SK-N-SH (cell line): ENCODE measurements at regions not wholly inside any gene's neighbourhood (a gene's known extent, or its start where the extent isn't known, plus 50 kb on each side); places are given as distances from the start of the nearest gene placed in this dataset.

Experiments
- CTCF ChIA-PET: fragments of 300-600, 350-600 bp; formaldehyde crosslinking; extraction: SDS; loops from one replicate; lab custom pipeline; 2021; lab: Yijun Ruan, JAX
- POLR2A ChIA-PET: fragments of 350-600 bp; sonication (Branson Sonifier 250); formaldehyde crosslinking; extraction: SDS; loops from one replicate; lab custom pipeline; 2020; ENCODE audit warnings: antibody characterized with exemption, inconsistent platforms; lab: Yijun Ruan, JAX
- DNase-seq: peaks from one replicate; pipeline ENCODE4 v3.0.0; 2012
- H2AFZ ChIP-seq: fragments of 200-600 bp; sonication (generic); 2 replicates; pipeline ENCODE4 v1.8.1; 2016; ENCODE audit warnings: antibody characterized with exemption, mild to moderate bottlenecking, low read depth
- H3F3A ChIP-seq: fragments of 200-600 bp; sonication (generic); replicated peaks from 2 replicates; pipeline ENCODE3; 2016; ENCODE audit warnings: antibody characterized with exemption, mild to moderate bottlenecking; ENCODE audit not compliant: insufficient read depth
- H3K27ac ChIP-seq, 2 experiments: fragments of 200-500 bp in 1 of 2; fragments of 200-600 bp in 1 of 2; sonication (Bioruptor generic) in 1 of 2; sonication (generic), shearing (Covaris generic) in 1 of 2; 2 replicates each; pipeline versions ENCODE4 v1.5.1 to v1.6.1; 2014 to 2016; ENCODE audit warnings: low read depth in 2 of 2, inconsistent platforms in 1 of 2, low read length in 1 of 2, mild to moderate bottlenecking in 1 of 2, mixed read lengths in 1 of 2
- H3K27me3 ChIP-seq: fragments of 200-600 bp; sonication (generic), shearing (Covaris generic); 2 replicates; pipeline ENCODE4 v1.6.1; 2016; ENCODE audit warnings: mixed run types; ENCODE audit not compliant: insufficient read depth
- H3K36me3 ChIP-seq, 2 experiments: fragments of 200-500 bp in 1 of 2; fragments of 200-600 bp in 1 of 2; sonication (Bioruptor generic) in 1 of 2; sonication (generic) in 1 of 2; replicated peaks in 1 of 2; 2 replicates each; pipeline versions ENCODE3 to v1.5.1; 2014 to 2016; ENCODE audit warnings: low read length in 1 of 2, mild to moderate bottlenecking in 1 of 2; ENCODE audit not compliant: insufficient read depth in 2 of 2, control insufficient read depth in 1 of 2
- H3K4me1 ChIP-seq, 2 experiments: fragments of 200-500 bp in 1 of 2; fragments of 200-600 bp in 1 of 2; sonication (Bioruptor generic) in 1 of 2; sonication (generic), shearing (Covaris generic) in 1 of 2; 2 replicates each; pipeline versions ENCODE4 v1.5.1 to v1.6.1; 2014 to 2016; ENCODE audit warnings: low read depth in 1 of 2, low read length in 1 of 2, mixed run types in 1 of 2; ENCODE audit not compliant: insufficient read depth in 2 of 2, control insufficient read depth in 1 of 2
- H3K4me2 ChIP-seq: fragments of 200-600 bp; sonication (generic), shearing (Covaris generic); 2 replicates; pipeline ENCODE4 v1.6.1; 2017; ENCODE audit warnings: mixed run types
- H3K4me3 ChIP-seq, 2 experiments: fragments of 200-500 bp in 1 of 2; fragments of 200-600 bp in 1 of 2; sonication (Bioruptor generic) in 1 of 2; sonication (generic), shearing (Covaris generic) in 1 of 2; 2 replicates each; pipeline versions ENCODE4 v1.5.1 to v1.8.1; 2014 to 2016; ENCODE audit warnings: low read depth in 2 of 2, inconsistent platforms in 1 of 2, low read length in 1 of 2, mild to moderate bottlenecking in 1 of 2, mixed read lengths in 1 of 2, moderate library complexity in 1 of 2
- H3K79me2 ChIP-seq: fragments of 200-600 bp; sonication (generic); 2 replicates; pipeline ENCODE4 v1.8.1; 2017; ENCODE audit warnings: mild to moderate bottlenecking; ENCODE audit not compliant: insufficient read depth
- H3K9ac ChIP-seq: fragments of 200-600 bp; sonication (generic); 2 replicates; pipeline ENCODE4 v1.6.1; 2017; ENCODE audit warnings: mixed run types
- H3K9me2 ChIP-seq: fragments of 200-600 bp; sonication (generic); 2 replicates; pipeline ENCODE4 v1.6.1; 2017; ENCODE audit warnings: mixed run types
- H3K9me3 ChIP-seq: fragments of 200-600 bp; sonication (generic); 2 replicates; pipeline ENCODE4 v1.6.1; 2017; ENCODE audit warnings: mixed run types, mild to moderate bottlenecking, moderate library complexity
- H4K20me1 ChIP-seq: fragments of 200-600 bp; sonication (generic); 2 replicates; pipeline ENCODE4 v1.6.1; 2017; ENCODE audit warnings: mild to moderate bottlenecking, mixed run types; ENCODE audit not compliant: insufficient read depth
- CHD2 ChIP-seq: fragments of 150-350 bp; IDR thresholded peaks from 2 replicates; pipeline ENCODE4 v1.6.1; 2018; ENCODE audit warnings: low read length; ENCODE audit not compliant: partially characterized antibody
- ELF1 ChIP-seq: IDR thresholded peaks from 2 replicates; pipeline ENCODE4 v1.4.0; 2012
- FOXJ3 ChIP-seq: sonication (generic); formaldehyde crosslinking; IDR thresholded peaks from 2 replicates; pipeline ENCODE4 v1.5.1; 2020; ENCODE audit warnings: mild to moderate bottlenecking, missing genetic modification reagents
- GABPA ChIP-seq: IDR thresholded peaks from 2 replicates; pipeline ENCODE4 v1.4.0; 2012; ENCODE audit warnings: low read depth, mild to moderate bottlenecking
- MEF2A ChIP-seq: IDR thresholded peaks from 2 replicates; pipeline ENCODE4 v1.4.0; 2012; ENCODE audit warnings: low read depth, borderline replicate concordance
- MXI1 ChIP-seq: IDR thresholded peaks from 2 replicates; pipeline ENCODE4 v1.6.1; 2012; ENCODE audit warnings: mild to moderate bottlenecking, low read depth, low read length, improper control_type of control experiment
- NRF1 ChIP-seq: IDR thresholded peaks from 2 replicates; pipeline ENCODE4 v1.6.1; 2012; ENCODE audit warnings: low read depth, mild to moderate bottlenecking, low read length
- RAD21 ChIP-seq: IDR thresholded peaks from 2 replicates; pipeline ENCODE4 v1.6.1; 2012; ENCODE audit warnings: mild to moderate bottlenecking, low read length
- REST ChIP-seq: IDR thresholded peaks from 2 replicates; pipeline ENCODE4 v1.6.1; 2012; ENCODE audit warnings: mild to moderate bottlenecking, low read depth, low read length, moderate library complexity
- RFX5 ChIP-seq: IDR thresholded peaks from 2 replicates; pipeline ENCODE4 v1.6.1; 2012; ENCODE audit warnings: mild to moderate bottlenecking, improper control_type of control experiment, low read length
- SMC3 ChIP-seq: IDR thresholded peaks from 2 replicates; pipeline ENCODE4 v1.6.1; 2012; ENCODE audit warnings: low read depth, low read length, improper control_type of control experiment
- TCF12 ChIP-seq: IDR thresholded peaks from 2 replicates; pipeline ENCODE4 v1.4.0; 2012
- YY1 ChIP-seq: IDR thresholded peaks from 2 replicates; pipeline ENCODE4 v1.4.0; 2012; ENCODE audit warnings: low read depth, mild to moderate bottlenecking
- TF ChIP-seq, protein P1 (sequence below): fragments of 150-350 bp; IDR thresholded peaks from 2 replicates; pipeline ENCODE4 v1.6.1; 2016; ENCODE audit warnings: mild to moderate bottlenecking, low read depth, low read length

DNA sequence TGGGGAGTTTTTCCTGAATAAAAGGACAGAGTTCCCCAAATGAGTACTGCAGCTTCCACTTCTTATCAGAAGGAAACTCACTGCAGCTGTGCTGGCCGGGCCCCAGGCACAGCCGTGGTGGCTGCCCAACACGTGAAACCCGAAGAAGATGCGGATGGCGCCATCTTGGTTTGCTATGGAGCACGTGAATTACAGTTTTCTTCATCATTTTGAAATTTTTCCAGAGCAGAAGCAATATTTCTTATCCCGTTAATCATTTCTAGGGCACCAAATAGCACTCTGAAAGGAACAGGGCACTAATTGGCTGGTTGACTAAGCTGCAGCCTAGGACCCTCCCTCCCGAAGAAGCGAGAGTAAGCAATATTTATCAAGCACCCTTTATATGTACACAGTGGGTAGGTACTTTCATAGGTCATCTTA lies 63.2 kb upstream of the EPS8L3 start (continued):
- TF ChIP-seq, protein P1, sequence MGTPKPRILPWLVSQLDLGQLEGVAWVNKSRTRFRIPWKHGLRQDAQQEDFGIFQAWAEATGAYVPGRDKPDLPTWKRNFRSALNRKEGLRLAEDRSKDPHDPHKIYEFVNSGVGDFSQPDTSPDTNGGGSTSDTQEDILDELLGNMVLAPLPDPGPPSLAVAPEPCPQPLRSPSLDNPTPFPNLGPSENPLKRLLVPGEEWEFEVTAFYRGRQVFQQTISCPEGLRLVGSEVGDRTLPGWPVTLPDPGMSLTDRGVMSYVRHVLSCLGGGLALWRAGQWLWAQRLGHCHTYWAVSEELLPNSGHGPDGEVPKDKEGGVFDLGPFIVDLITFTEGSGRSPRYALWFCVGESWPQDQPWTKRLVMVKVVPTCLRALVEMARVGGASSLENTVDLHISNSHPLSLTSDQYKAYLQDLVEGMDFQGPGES: no peak
- TF ChIP-seq MEF2A: no peak
- TF ChIP-seq GABPA: no peak
- TF ChIP-seq MXI1: no peak
- no peak for TF ChIP-seq YY1

GRCh38 chr1:109826446-109826845 lies 62.7 kb upstream of the EPS8L3 start:
- no peak overlapping the region for H3K9ac ChIP-seq
- CTCF ChIA-PET: no interaction called here
- no peaks in the 10 kb centered on the region for H4K20me1 ChIP-seq
- POLR2A ChIA-PET: no interaction called here
- no peaks in the 10 kb centered on the region for H3K27me3 ChIP-seq
- no peak overlapping the region for H2AFZ ChIP-seq
- no peak for DNase-seq
- H3K9me2 ChIP-seq: no peaks in the 10 kb centered on the region
- H3K4me3 ChIP-seq: no peak overlapping the region
- no peak overlapping the region for H3K4me2 ChIP-seq
- H3K36me3 ChIP-seq: no peaks in the 10 kb centered on the region
- TF ChIP-seq CHD2 (no peak), GABPA (no peak), RAD21 (no peak), FOXJ3 (CRISPR knock-in tag) (no peak), REST (no peak), SMC3 (no peak), TCF12 (no peak), RFX5 (no peak), MEF2A (no peak), NRF1 (no peak), ELF1 (no peak)
- H3K4me1 ChIP-seq: peaks cover 0 to 16% of the 10 kb centered on the region in 2 experiments; a peak in 3 of 4 replicates
- no peak overlapping the region for H3K27ac ChIP-seq
- H3K79me2 ChIP-seq: no peaks in the 10 kb centered on the region
- no peaks in the 10 kb centered on the region for H3K9me3 ChIP-seq
- H3F3A ChIP-seq: peaks cover 5% of the 10 kb centered on the region
